Endodermal cell (in vitro differentiated cells): ENCODE measurements at regions not wholly inside any gene's neighbourhood (a gene's known extent, or its start where the extent isn't known, plus 50 kb on each side); places are given as distances from the start of the nearest gene placed in this dataset.

Experiments
- DNase-seq: peaks from one replicate; pipeline ENCODE4 v3.0.0-alpha.2; 2017
- H3K27ac ChIP-seq: 2 replicates; pipeline ENCODE4 v1.5.1; 2013; ENCODE audit warnings: mild to moderate bottlenecking, low read depth, low read length, moderate library complexity
- H3K27me3 ChIP-seq: 2 replicates; pipeline ENCODE4 v1.6.1; 2013; ENCODE audit warnings: mild to moderate bottlenecking, low read length, moderate library complexity; ENCODE audit not compliant: insufficient read depth, control insufficient read depth, poor library complexity, severe bottlenecking
- H3K36me3 ChIP-seq: 2 replicates; pipeline ENCODE4 v1.7.0; 2013; ENCODE audit warnings: mild to moderate bottlenecking, low read length, moderate library complexity; ENCODE audit not compliant: control insufficient read depth, insufficient read depth
- H3K4me1 ChIP-seq: one replicate; pipeline ENCODE4 v1.7.0; 2013; ENCODE audit warnings: low read length; ENCODE audit not compliant: control insufficient read depth, insufficient read depth
- H3K4me3 ChIP-seq: 2 replicates; pipeline ENCODE4 v1.5.1; 2013; ENCODE audit warnings: mild to moderate bottlenecking, low read length, moderate library complexity
- H3K9ac ChIP-seq: 2 replicates; pipeline ENCODE4 v1.6.1; 2013; ENCODE audit warnings: mild to moderate bottlenecking, low read length, moderate library complexity; ENCODE audit not compliant: poor library complexity, severe bottlenecking; ENCODE audit errors: extremely low read depth
- H3K9me3 ChIP-seq: 2 replicates; pipeline ENCODE4 v1.6.1; 2013; ENCODE audit warnings: mild to moderate bottlenecking, low read length, moderate library complexity; ENCODE audit not compliant: control insufficient read depth
- H3K27ac Mint-ChIP-seq: 2 replicates; pipeline ENCODE4 v1.8.0; 2020; ENCODE audit warnings: mixed read lengths
- H3K27me3 Mint-ChIP-seq: 2 replicates; pipeline ENCODE4 v1.8.0; 2021; ENCODE audit warnings: mild to moderate bottlenecking, mixed read lengths; ENCODE audit not compliant: insufficient read depth
- H3K36me3 Mint-ChIP-seq: 2 replicates; pipeline ENCODE4 v1.8.0; 2020; ENCODE audit warnings: low read depth, mixed read lengths
- H3K4me1 Mint-ChIP-seq: 2 replicates; pipeline ENCODE4 v1.8.0; 2020; ENCODE audit warnings: mixed read lengths
- H3K4me3 Mint-ChIP-seq: 2 replicates; pipeline ENCODE4 v1.8.0; 2020; ENCODE audit warnings: mild to moderate bottlenecking, moderate library complexity, mixed read lengths
- H3K9me3 Mint-ChIP-seq: 2 replicates; pipeline ENCODE4 v1.8.0; 2020; ENCODE audit warnings: mild to moderate bottlenecking, mixed read lengths
- WGBS, 2 experiments: methylation state at CpG; one replicate each; pipeline versions ENCODE4 v1.1.5 to v1.1.7; 2013; ENCODE audit warnings: missing lambda C conversion rate in 2 of 2, mixed read lengths in 1 of 2; ENCODE audit not compliant: insufficient coverage in 1 of 2, insufficient read length in 1 of 2; 5-methylcytosine and 5-hydroxymethylcytosine counted together
- TF ChIP-seq, protein P1 (sequence below): fragments of 200-600 bp; sonication (generic); conservative IDR thresholded peaks from 2 replicates; pipeline ENCODE4 v1.5.0; 2021; ENCODE audit warnings: antibody characterized with exemption, mild to moderate bottlenecking

DNA sequence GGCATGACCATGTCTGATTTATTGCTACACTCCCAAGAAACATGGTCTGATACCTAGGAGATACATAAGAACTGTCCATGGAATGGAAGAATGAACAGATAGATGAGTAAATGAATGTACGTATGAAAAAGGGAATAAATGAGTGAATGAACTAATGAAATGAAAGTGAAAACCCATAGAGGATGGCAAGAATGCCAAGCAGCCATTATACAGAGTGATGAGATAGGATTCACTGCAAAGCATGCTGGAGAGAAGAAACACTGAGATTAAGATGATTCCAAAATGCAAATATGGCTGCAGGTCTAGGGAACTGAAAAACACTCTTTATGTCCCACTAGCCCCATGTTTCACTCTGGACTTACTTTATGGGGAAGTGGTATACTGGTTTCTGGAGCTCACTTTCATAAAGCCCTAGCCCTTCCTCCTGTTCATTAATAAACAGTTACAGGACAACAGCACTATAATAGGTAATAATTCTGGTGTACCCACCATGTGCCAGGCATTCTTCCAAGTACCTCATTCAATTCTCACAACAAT lies 170.3 kb upstream of the RAD23B start:
- H3K9ac ChIP-seq: no peak overlapping the region
- H3K36me3 ChIP-seq: no peaks in the 10 kb centered on the region
- Mint-ChIP-seq H3K9me3 (no peaks in the 10 kb centered on the region), H3K27me3 (peaks cover 15% of the 10 kb centered on the region), H3K4me1 (no peaks in the 10 kb centered on the region), H3K36me3 (no peaks in the 10 kb centered on the region), H3K4me3 (no peak overlapping the region), H3K27ac (no peak overlapping the region)
- no peak for DNase-seq
- peaks cover 30% of the 10 kb centered on the region for H3K27me3 ChIP-seq
- H3K4me1 ChIP-seq: no peaks in the 10 kb centered on the region
- H3K27ac ChIP-seq: no peak overlapping the region
- WGBS, 2 experiments: 89 to 100% methylated on average over 1 of the region's 1 CpG
- H3K4me3 ChIP-seq: no peak overlapping the region
- H3K9me3 ChIP-seq: no peaks in the 10 kb centered on the region
- TF ChIP-seq, protein P1, sequence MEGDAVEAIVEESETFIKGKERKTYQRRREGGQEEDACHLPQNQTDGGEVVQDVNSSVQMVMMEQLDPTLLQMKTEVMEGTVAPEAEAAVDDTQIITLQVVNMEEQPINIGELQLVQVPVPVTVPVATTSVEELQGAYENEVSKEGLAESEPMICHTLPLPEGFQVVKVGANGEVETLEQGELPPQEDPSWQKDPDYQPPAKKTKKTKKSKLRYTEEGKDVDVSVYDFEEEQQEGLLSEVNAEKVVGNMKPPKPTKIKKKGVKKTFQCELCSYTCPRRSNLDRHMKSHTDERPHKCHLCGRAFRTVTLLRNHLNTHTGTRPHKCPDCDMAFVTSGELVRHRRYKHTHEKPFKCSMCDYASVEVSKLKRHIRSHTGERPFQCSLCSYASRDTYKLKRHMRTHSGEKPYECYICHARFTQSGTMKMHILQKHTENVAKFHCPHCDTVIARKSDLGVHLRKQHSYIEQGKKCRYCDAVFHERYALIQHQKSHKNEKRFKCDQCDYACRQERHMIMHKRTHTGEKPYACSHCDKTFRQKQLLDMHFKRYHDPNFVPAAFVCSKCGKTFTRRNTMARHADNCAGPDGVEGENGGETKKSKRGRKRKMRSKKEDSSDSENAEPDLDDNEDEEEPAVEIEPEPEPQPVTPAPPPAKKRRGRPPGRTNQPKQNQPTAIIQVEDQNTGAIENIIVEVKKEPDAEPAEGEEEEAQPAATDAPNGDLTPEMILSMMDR: no peak

- no peaks in the 10 kb centered on the region for H3K4me1 Mint-ChIP-seq
- no peaks in the 10 kb centered on the region for H3K4me1 ChIP-seq
- H3K36me3 Mint-ChIP-seq: no peaks in the 10 kb centered on the region
- no peaks in the 10 kb centered on the region for H3K9me3 ChIP-seq
- H3K9ac ChIP-seq: no peak overlapping the region
- H3K27me3 Mint-ChIP-seq: no peaks in the 10 kb centered on the region
- no peaks in the 10 kb centered on the region for H3K27me3 ChIP-seq
- H3K27ac ChIP-seq: no peak overlapping the region
- DNase-seq: no peak
- H3K4me3 Mint-ChIP-seq: no peak overlapping the region
- TF ChIP-seq, protein P1: no peak
- 83 to 87% methylated on average over 1 to 6 of the region's 6 CpGs for WGBS, 2 experiments
- no peaks in the 10 kb centered on the region for H3K9me3 Mint-ChIP-seq
- H3K27ac Mint-ChIP-seq: no peak overlapping the region
- no peak overlapping the region for H3K4me3 ChIP-seq
- H3K36me3 ChIP-seq: no peaks in the 10 kb centered on the region
Measured at GRCh38 chr9:107118863-107119624, 164.0 kb upstream of the RAD23B start.

DNA sequence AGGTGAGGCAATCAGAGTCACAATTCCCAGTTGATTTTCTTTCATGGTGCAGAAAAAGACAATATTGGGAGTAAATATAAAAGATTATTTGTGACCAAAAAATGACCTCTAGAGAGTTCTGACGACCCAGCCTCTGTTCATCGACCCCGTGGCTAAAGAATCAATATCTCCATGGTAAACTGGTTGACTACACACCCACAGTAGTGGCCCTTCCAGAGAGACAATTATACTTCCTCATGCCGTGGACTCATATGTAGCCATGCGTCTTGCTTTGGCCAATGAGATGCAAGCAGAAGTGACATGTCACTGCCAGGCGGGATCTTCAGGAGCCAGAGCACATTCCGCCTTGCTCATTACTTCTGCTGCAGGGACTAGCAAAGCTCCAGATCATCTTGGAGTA lies 163.3 kb upstream of the RAD23B start:
- no peak overlapping the region for H3K4me3 ChIP-seq
- no peaks in the 10 kb centered on the region for H3K4me1 ChIP-seq
- Mint-ChIP-seq H3K4me1 (no peaks in the 10 kb centered on the region), H3K4me3 (no peak overlapping the region), H3K9me3 (no peaks in the 10 kb centered on the region), H3K27me3 (no peaks in the 10 kb centered on the region), H3K27ac (no peak overlapping the region), H3K36me3 (no peaks in the 10 kb centered on the region)
- no peak for DNase-seq
- H3K27me3 ChIP-seq: no peaks in the 10 kb centered on the region
- WGBS, 2 experiments: 92 to 95% methylated on average over 7 of the region's 7 CpGs
- no peak overlapping the region for H3K9ac ChIP-seq
- TF ChIP-seq, protein P1: no peak
- no peaks in the 10 kb centered on the region for H3K36me3 ChIP-seq
- H3K27ac ChIP-seq: no peak overlapping the region
- H3K9me3 ChIP-seq: no peaks in the 10 kb centered on the region
